Transverse colon (tissue), 3 donors: ENCODE measurements at regions not wholly inside any gene's neighbourhood (a gene's known extent, or its start where the extent isn't known, plus 50 kb on each side); places are given as distances from the start of the nearest gene placed in this dataset.

Experiments used
- EP300 ChIP-seq: sonication (generic); formaldehyde crosslinking; IDR thresholded peaks from one replicate; pipeline ENCODE4 v1.6.1; 2017; ENCODE audit warnings: antibody characterized with exemption, low read depth
- POLR2A ChIP-seq: fragments of 450-650 bp; IDR thresholded peaks from one replicate; pipeline ENCODE4 v1.6.1; 2016; ENCODE audit warnings: antibody characterized with exemption, mild to moderate bottlenecking, moderate library complexity
- TF ChIP-seq, protein P1 (sequence below), 5 experiments: fragments of 200-600 bp in 3 of 5; fragments of 450-650 bp in 2 of 5; sonication (generic) in 3 of 5; IDR thresholded peaks; 1 replicate in 2 of 5; 2 replicates in 3 of 5; pipeline ENCODE4 v1.5.1; 2016 to 2017; ENCODE audit warnings: antibody characterized with exemption in 5 of 5, inconsistent platforms in 3 of 5, mild to moderate bottlenecking in 2 of 5, moderate library complexity in 1 of 5

DNA sequence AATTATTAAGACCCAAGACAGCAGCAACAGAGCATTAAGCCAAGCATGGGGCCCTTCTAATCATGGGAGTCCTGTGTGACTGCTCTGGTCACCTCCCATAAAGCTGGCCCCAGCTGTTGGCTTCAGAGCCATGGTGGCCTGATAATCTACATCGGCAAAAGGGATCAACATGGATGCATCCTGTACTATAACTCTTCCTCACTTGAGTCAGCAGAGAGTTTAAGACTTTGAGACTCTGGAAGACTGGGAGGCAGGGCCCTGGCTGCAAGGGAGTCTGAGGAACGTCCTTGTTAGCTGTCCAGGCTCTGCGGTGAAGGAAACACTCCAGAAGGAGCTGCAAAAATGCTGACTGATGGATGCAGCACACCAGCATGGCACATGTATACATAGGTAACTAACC lies 95.0 kb upstream of the KIAA1217 start:
- TF ChIP-seq, protein P1, sequence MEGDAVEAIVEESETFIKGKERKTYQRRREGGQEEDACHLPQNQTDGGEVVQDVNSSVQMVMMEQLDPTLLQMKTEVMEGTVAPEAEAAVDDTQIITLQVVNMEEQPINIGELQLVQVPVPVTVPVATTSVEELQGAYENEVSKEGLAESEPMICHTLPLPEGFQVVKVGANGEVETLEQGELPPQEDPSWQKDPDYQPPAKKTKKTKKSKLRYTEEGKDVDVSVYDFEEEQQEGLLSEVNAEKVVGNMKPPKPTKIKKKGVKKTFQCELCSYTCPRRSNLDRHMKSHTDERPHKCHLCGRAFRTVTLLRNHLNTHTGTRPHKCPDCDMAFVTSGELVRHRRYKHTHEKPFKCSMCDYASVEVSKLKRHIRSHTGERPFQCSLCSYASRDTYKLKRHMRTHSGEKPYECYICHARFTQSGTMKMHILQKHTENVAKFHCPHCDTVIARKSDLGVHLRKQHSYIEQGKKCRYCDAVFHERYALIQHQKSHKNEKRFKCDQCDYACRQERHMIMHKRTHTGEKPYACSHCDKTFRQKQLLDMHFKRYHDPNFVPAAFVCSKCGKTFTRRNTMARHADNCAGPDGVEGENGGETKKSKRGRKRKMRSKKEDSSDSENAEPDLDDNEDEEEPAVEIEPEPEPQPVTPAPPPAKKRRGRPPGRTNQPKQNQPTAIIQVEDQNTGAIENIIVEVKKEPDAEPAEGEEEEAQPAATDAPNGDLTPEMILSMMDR (IDR thresholded peaks at IDR 0.05) = no peak
- TF ChIP-seq EP300 (no peak), POLR2A (no peak)
